Mesenchymal stem cell (in vitro differentiated cells and primary cell): ENCODE measurements at regions not wholly inside any gene's neighbourhood (a gene's known extent, or its start where the extent isn't known, plus 50 kb on each side); places are given as distances from the start of the nearest gene placed in this dataset.

Source experiments
- DNase-seq: peaks from one replicate; pipeline ENCODE4 v3.0.0-alpha.2; 2013
- H2AFZ ChIP-seq: one replicate; pipeline ENCODE4 v1.6.1; 2013; ENCODE audit warnings: low read depth, mild to moderate bottlenecking, control low read depth, inconsistent platforms, low read length, moderate library complexity
- H2AK5ac ChIP-seq: 2 replicates; pipeline ENCODE4 v1.6.1; 2013; ENCODE audit warnings: low read length, moderate library complexity, mild to moderate bottlenecking, inconsistent platforms; ENCODE audit not compliant: severe bottlenecking
- H2BK120ac ChIP-seq: one replicate; pipeline ENCODE4 v1.6.1; 2013; ENCODE audit warnings: low read depth, mild to moderate bottlenecking, inconsistent platforms, low read length, moderate library complexity
- H2BK12ac ChIP-seq, 2 experiments: one replicate each; pipeline ENCODE4 v1.6.1; 2013; ENCODE audit warnings: inconsistent platforms in 2 of 2, low read length in 2 of 2, mild to moderate bottlenecking in 2 of 2, moderate library complexity in 2 of 2, control low read depth in 1 of 2
- H2BK15ac ChIP-seq: one replicate; pipeline ENCODE4 v1.6.1; 2013; ENCODE audit warnings: mild to moderate bottlenecking, low read depth, inconsistent platforms; ENCODE audit not compliant: poor library complexity, severe bottlenecking
- H2BK5ac ChIP-seq: 2 replicates; pipeline ENCODE4 v1.6.1; 2013; ENCODE audit warnings: low read depth, mild to moderate bottlenecking, low read length, control low read depth, inconsistent platforms; ENCODE audit not compliant: poor library complexity, severe bottlenecking
- H3K14ac ChIP-seq, 2 experiments: one replicate each; pipeline ENCODE4 v1.6.1; 2013; ENCODE audit warnings: inconsistent platforms in 2 of 2, low read length in 2 of 2, control low read depth in 1 of 2, mild to moderate bottlenecking in 1 of 2, moderate library complexity in 1 of 2
- H3K18ac ChIP-seq, 2 experiments: one replicate each; pipeline ENCODE4 v1.6.1; 2013; ENCODE audit warnings: inconsistent platforms in 2 of 2, low read length in 2 of 2, control low read depth in 1 of 2, low read depth in 1 of 2, mild to moderate bottlenecking in 1 of 2
- H3K23ac ChIP-seq, 2 experiments: one replicate each; pipeline ENCODE4 v1.6.1; 2013; ENCODE audit warnings: inconsistent platforms in 2 of 2, low read length in 2 of 2, mild to moderate bottlenecking in 2 of 2, moderate library complexity in 2 of 2, control low read depth in 1 of 2
- H3K27ac ChIP-seq: 2 replicates; pipeline ENCODE4 v1.5.1; 2013; ENCODE audit warnings: mild to moderate bottlenecking, moderate library complexity, low read length, control low read depth, inconsistent platforms; ENCODE audit not compliant: poor library complexity, severe bottlenecking
- H3K27me3 ChIP-seq, 2 experiments: 2 replicates each; pipeline versions ENCODE4 v1.6.1 to v1.7.0; 2013; ENCODE audit warnings: low read length in 2 of 2, mild to moderate bottlenecking in 2 of 2, moderate library complexity in 2 of 2, control low read depth in 1 of 2, inconsistent platforms in 1 of 2; ENCODE audit not compliant: control insufficient read depth in 1 of 2, insufficient read depth in 1 of 2
- H3K36me3 ChIP-seq, 2 experiments: 2 replicates each; pipeline versions ENCODE4 v1.6.1 to v1.7.0; 2013; ENCODE audit warnings: low read length in 2 of 2, control low read depth in 1 of 2, inconsistent platforms in 1 of 2, low read depth in 1 of 2, mild to moderate bottlenecking in 1 of 2; ENCODE audit not compliant: insufficient read depth in 2 of 2, control insufficient read depth in 1 of 2
- H3K4ac ChIP-seq, 2 experiments: one replicate each; pipeline ENCODE4 v1.6.1; 2013; ENCODE audit warnings: inconsistent platforms in 2 of 2, low read length in 2 of 2, mild to moderate bottlenecking in 2 of 2, moderate library complexity in 2 of 2, control low read depth in 1 of 2, low read depth in 1 of 2
- H3K4me1 ChIP-seq: 2 replicates; pipeline ENCODE4 v1.6.1; 2013; ENCODE audit warnings: low read depth, low read length, control low read depth; ENCODE audit not compliant: control insufficient read depth, insufficient read depth
- H3K4me2 ChIP-seq: 2 replicates; pipeline ENCODE4 v1.6.1; 2013; ENCODE audit warnings: low read length, mild to moderate bottlenecking, inconsistent platforms; ENCODE audit not compliant: poor library complexity, severe bottlenecking
- H3K4me3 ChIP-seq, 2 experiments: 2 replicates each; pipeline versions ENCODE4 v1.5.1 to v1.7.0; 2013; ENCODE audit warnings: low read length in 2 of 2, mild to moderate bottlenecking in 2 of 2, control low read depth in 1 of 2, low read depth in 1 of 2; ENCODE audit not compliant: insufficient read depth in 1 of 2
- H3K79me1 ChIP-seq: replicated peaks from 2 replicates; pipeline ENCODE4 v1.6.1; 2013; ENCODE audit warnings: mild to moderate bottlenecking, control low read depth, low read length, inconsistent platforms; ENCODE audit not compliant: poor library complexity, severe bottlenecking
- H3K9ac ChIP-seq: 2 replicates; pipeline ENCODE4 v1.7.0; 2013; ENCODE audit warnings: mild to moderate bottlenecking, low read length, moderate library complexity
- H3K9me3 ChIP-seq: 2 replicates; pipeline ENCODE4 v1.7.0; 2013; ENCODE audit warnings: mild to moderate bottlenecking, low read length; ENCODE audit not compliant: control insufficient read depth
- H4K8ac ChIP-seq: one replicate; pipeline ENCODE4 v1.6.1; 2013; ENCODE audit warnings: inconsistent platforms, mild to moderate bottlenecking, low read length, moderate library complexity
- H4K91ac ChIP-seq: one replicate; pipeline ENCODE4 v1.6.1; 2013; ENCODE audit warnings: mild to moderate bottlenecking, low read length, inconsistent platforms
- WGBS: methylation state at CpG from one replicate; pipeline ENCODE4 v1.1.7; 2013; ENCODE audit warnings: mixed read lengths; 5-methylcytosine and 5-hydroxymethylcytosine counted together

GRCh38 chr1:112110031-112110430 lies 120.6 kb upstream of the KCND3 start:
- no peaks in the 10 kb centered on the region for H3K79me1 ChIP-seq
- no peak overlapping the region for H2AFZ ChIP-seq
- H2AK5ac ChIP-seq: no peak overlapping the region
- H2BK5ac ChIP-seq: no peak overlapping the region
- H4K91ac ChIP-seq: no peak overlapping the region
- no peak overlapping the region for H2BK120ac ChIP-seq
- no peak overlapping the region for H3K4me3 ChIP-seq
- DNase-seq: no peak
- no peak overlapping the region for H3K18ac ChIP-seq
- no peak overlapping the region for H2BK15ac ChIP-seq
- no peak overlapping the region for H3K14ac ChIP-seq
- H3K27me3 ChIP-seq: no peaks in the 10 kb centered on the region
- H3K4ac ChIP-seq: no peak overlapping the region
- H3K9ac ChIP-seq: no peak overlapping the region
- no peaks in the 10 kb centered on the region for H3K36me3 ChIP-seq
- no peaks in the 10 kb centered on the region for H3K4me1 ChIP-seq
- no peak overlapping the region for H3K4me2 ChIP-seq
- no peak overlapping the region for H2BK12ac ChIP-seq
- no peak overlapping the region for H4K8ac ChIP-seq
- WGBS: 76% methylated on average over 3 of the region's 3 CpGs
- no peak overlapping the region for H3K23ac ChIP-seq
- peaks cover 4% of the 10 kb centered on the region for H3K9me3 ChIP-seq
- no peak overlapping the region for H3K27ac ChIP-seq

GRCh38 chr1:112111734-112112133 lies 122.3 kb upstream of the KCND3 start:
- Histone ChIP-seq H3K27ac (no peak overlapping the region), H3K9ac (no peak overlapping the region), H3K79me1 (no peaks in the 10 kb centered on the region), H2BK15ac (no peak overlapping the region), H2AK5ac (no peak overlapping the region), H2BK5ac (no peak overlapping the region), H2BK12ac (no peak overlapping the region), H3K36me3 (no peaks in the 10 kb centered on the region), H3K27me3 (no peaks in the 10 kb centered on the region), H2AFZ (no peak overlapping the region), H4K8ac (no peak overlapping the region), H3K9me3 (peaks cover 4% of the 10 kb centered on the region), H3K4me2 (no peak overlapping the region), H4K91ac (no peak overlapping the region), H3K4me1 (no peaks in the 10 kb centered on the region), H3K23ac (no peak overlapping the region), H3K4ac (no peak overlapping the region), H3K4me3 (no peak overlapping the region), H3K14ac (no peak overlapping the region), H3K18ac (no peak overlapping the region), H2BK120ac (no peak overlapping the region)
- DNase-seq: no peak
- 35% methylated on average over 1 of the region's 1 CpG for WGBS

- DNase-seq: no peak
- Histone ChIP-seq H3K79me1 (no peaks in the 10 kb centered on the region), H3K27ac (no peak overlapping the region), H2AK5ac (no peak overlapping the region), H3K4me1 (no peaks in the 10 kb centered on the region), H3K36me3 (no peaks in the 10 kb centered on the region), H2BK120ac (no peak overlapping the region), H2BK12ac (no peak overlapping the region), H3K9ac (no peak overlapping the region), H3K14ac (no peak overlapping the region), H3K23ac (no peak overlapping the region), H4K91ac (no peak overlapping the region), H3K4me3 (no peak overlapping the region), H3K4me2 (no peak overlapping the region), H2AFZ (no peak overlapping the region), H3K18ac (no peak overlapping the region), H3K27me3 (no peaks in the 10 kb centered on the region), H4K8ac (no peak overlapping the region), H3K4ac (no peak overlapping the region), H2BK5ac (no peak overlapping the region), H3K9me3 (no peaks in the 10 kb centered on the region), H2BK15ac (no peak overlapping the region)
- 57% methylated on average over 1 of the region's 1 CpG for WGBS
Observed at GRCh38 chr1:112114540-112114939, 125.1 kb upstream of the KCND3 start.

GRCh38 chr1:112126598-112126997 lies 137.1 kb upstream of the KCND3 start:
- Histone ChIP-seq H3K23ac (no peak overlapping the region), H3K4ac (no peak overlapping the region), H2BK5ac (no peak overlapping the region), H2AK5ac (no peak overlapping the region), H2BK120ac (no peak overlapping the region), H3K27ac (no peak overlapping the region), H3K18ac (no peak overlapping the region), H3K4me1 (no peaks in the 10 kb centered on the region), H3K27me3 (no peaks in the 10 kb centered on the region), H3K9ac (no peak overlapping the region), H3K4me2 (no peak overlapping the region), H3K9me3 (no peaks in the 10 kb centered on the region), H3K36me3 (no peaks in the 10 kb centered on the region), H3K4me3 (no peak overlapping the region), H3K79me1 (no peaks in the 10 kb centered on the region), H2AFZ (no peak overlapping the region), H3K14ac (no peak overlapping the region), H4K91ac (no peak overlapping the region), H4K8ac (no peak overlapping the region), H2BK12ac (no peak overlapping the region), H2BK15ac (no peak overlapping the region)
- 59% methylated on average over 2 of the region's 2 CpGs for WGBS
- DNase-seq: no peak
